ENCODE measurements at regions not wholly inside any gene's neighbourhood (a gene's known extent, or its start where the extent isn't known, plus 50 kb on each side); places are given as distances from the start of the nearest gene placed in this dataset.

DNA sequence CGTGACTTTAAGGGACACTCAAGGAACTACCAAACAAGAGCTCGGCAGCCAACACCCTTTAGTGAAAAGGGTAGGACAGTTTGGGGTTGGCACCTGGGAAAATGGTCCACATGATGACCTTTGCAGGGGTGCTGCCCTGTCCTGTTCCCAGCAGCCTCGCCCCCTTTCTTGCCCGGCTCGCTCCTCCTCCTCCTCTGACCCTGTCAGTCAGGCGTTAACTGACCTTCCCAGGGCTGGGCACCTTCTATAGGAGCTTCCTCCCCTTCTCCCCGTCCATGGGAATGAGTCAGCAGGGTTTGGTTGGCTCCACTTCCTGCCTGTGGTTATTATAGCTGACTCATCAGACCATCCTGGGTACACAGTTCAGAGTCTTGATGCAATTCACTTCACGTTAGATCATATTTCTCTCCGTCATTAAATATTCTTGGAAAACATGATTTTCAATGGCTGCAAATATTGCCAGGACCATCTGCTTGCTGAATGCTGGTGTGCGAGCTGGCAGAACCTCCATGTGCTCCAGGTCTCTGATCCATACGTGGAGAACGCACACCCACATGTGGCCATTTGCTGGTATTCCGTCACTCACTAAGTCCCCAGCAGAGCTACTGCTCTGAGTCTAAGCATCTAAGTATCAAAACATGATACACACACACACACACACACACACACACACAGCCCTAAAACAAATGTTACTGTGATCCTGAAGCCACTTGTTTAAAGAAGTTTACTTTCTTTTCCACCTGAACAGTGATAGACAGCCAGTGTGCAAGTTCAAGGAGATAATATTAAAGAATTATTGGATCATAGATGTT is 185.0 kb downstream of the ANAPC1 start:
- peak overlapping the region; percentile 95 for H3K27ac Mint-ChIP-seq (ENCODE audit: unreplicated experiment)
- intact Hi-C loops (cut with micrococcal nuclease; ENCODE audit: unreplicated experiment) = no loop called here

DNA sequence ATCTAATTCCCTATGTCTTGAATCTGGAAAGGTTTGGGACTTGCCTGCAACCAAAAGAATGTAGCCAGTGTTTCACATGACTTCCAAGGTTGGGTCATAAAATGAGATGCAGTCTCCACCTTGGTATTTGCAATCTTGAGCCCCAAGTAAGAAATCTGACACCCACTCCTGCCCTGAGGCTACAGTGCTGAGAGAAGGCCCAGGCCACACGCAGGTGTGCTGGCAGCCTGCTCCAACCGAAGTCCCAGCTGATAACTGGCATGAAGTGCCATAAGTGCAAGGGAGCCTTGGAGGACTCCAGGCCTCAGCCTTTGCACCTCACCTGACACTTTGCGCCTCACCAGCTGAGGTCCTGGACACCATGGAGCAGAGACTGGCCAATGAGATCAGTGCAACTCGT is 182.7 kb downstream of the ANAPC1 start:
- no TSS peak for BruUV-seq (replicated peaks)
- Mint-ChIP-seq H3K27ac (ENCODE audit: unreplicated experiment) (peak overlapping the region; percentile 82), H3K4me1 (ENCODE audit: low read depth, unreplicated experiment) (peaks cover 58% of the 10 kb centered on the region), H3K9me3 (ENCODE audit: low read depth, unreplicated experiment) (no peaks in the 10 kb centered on the region), H3K27me3 (ENCODE audit: unreplicated experiment) (no peaks in the 10 kb centered on the region), H3K36me3 (ENCODE audit: insufficient read depth, unreplicated experiment) (peaks cover 16% of the 10 kb centered on the region), H3K4me3 (ENCODE audit: low read depth, unreplicated experiment) (no peak overlapping the region)
- CTCF ChIA-PET = no interaction called here
- TF ChIP-seq, protein P1, sequence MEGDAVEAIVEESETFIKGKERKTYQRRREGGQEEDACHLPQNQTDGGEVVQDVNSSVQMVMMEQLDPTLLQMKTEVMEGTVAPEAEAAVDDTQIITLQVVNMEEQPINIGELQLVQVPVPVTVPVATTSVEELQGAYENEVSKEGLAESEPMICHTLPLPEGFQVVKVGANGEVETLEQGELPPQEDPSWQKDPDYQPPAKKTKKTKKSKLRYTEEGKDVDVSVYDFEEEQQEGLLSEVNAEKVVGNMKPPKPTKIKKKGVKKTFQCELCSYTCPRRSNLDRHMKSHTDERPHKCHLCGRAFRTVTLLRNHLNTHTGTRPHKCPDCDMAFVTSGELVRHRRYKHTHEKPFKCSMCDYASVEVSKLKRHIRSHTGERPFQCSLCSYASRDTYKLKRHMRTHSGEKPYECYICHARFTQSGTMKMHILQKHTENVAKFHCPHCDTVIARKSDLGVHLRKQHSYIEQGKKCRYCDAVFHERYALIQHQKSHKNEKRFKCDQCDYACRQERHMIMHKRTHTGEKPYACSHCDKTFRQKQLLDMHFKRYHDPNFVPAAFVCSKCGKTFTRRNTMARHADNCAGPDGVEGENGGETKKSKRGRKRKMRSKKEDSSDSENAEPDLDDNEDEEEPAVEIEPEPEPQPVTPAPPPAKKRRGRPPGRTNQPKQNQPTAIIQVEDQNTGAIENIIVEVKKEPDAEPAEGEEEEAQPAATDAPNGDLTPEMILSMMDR (IDR thresholded peaks at IDR 0.05; ENCODE audit: unreplicated experiment) = no peak
- peak; percentile 37 for DNase-seq
- intact Hi-C loops (cut with micrococcal nuclease; ENCODE audit: unreplicated experiment) = loop anchor here (5.0 kb wide), 1 partner anchor 584 kb away; no protein-coding TSS in a partner anchor

More for the DNA sequence above, 185.0 kb downstream of the ANAPC1 start:
- peak; percentile 85 for DNase-seq
- CTCF ChIA-PET = interaction anchor here (1.1 to 2.5 kb wide), 6 partner anchors 8 to 81 kb away, joined by 3 to 16 read pairs (median 4); no protein-coding TSS in a partner anchor
- Mint-ChIP-seq H3K36me3 (ENCODE audit: insufficient read depth, unreplicated experiment) (peaks cover 16% of the 10 kb centered on the region), H3K9me3 (ENCODE audit: low read depth, unreplicated experiment) (peaks cover 3% of the 10 kb centered on the region), H3K27me3 (ENCODE audit: unreplicated experiment) (no peaks in the 10 kb centered on the region), H3K4me3 (ENCODE audit: low read depth, unreplicated experiment) (peak overlapping the region; percentile 54), H3K4me1 (ENCODE audit: low read depth, unreplicated experiment) (peaks cover 45% of the 10 kb centered on the region)
- BruUV-seq (replicated peaks) = no TSS peak
- TF ChIP-seq, protein P1 (IDR thresholded peaks at IDR 0.05; ENCODE audit: unreplicated experiment) = no peak

DNA sequence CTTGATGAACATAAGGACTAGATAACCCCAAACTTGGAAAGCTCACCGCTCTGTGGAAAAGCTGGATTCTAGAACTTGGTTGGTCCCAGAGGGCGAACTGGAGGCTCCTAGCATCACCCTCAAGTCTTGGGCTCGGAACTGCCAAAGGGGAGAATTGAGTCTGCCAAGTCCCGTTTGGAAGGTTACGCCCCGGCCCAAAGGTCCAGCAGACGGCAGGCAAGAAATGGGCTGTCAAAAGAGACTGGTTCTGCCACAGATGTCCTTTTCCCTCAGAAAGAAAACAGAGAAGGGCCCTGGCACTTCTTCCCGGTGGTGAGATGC is 182.2 kb downstream of the ANAPC1 start:
- TF ChIP-seq, protein P1 (IDR thresholded peaks at IDR 0.05; ENCODE audit: unreplicated experiment) = no peak
- CTCF ChIA-PET = no interaction called here
- peaks cover 63% of the 10 kb centered on the region for H3K4me1 Mint-ChIP-seq (ENCODE audit: low read depth, unreplicated experiment)
- no peak overlapping the region for H3K4me3 Mint-ChIP-seq (ENCODE audit: low read depth, unreplicated experiment)
- H3K27me3 Mint-ChIP-seq (ENCODE audit: unreplicated experiment) = no peaks in the 10 kb centered on the region
- no peak for DNase-seq
- BruUV-seq (replicated peaks) = no TSS peak
- intact Hi-C loops (cut with micrococcal nuclease; ENCODE audit: unreplicated experiment) = loop anchor here (5.0 kb wide), 1 partner anchor 584 kb away; no protein-coding TSS in a partner anchor
- no peaks in the 10 kb centered on the region for H3K9me3 Mint-ChIP-seq (ENCODE audit: low read depth, unreplicated experiment)
- peaks cover 16% of the 10 kb centered on the region for H3K36me3 Mint-ChIP-seq (ENCODE audit: insufficient read depth, unreplicated experiment)
- peak overlapping the region; percentile 82 for H3K27ac Mint-ChIP-seq (ENCODE audit: unreplicated experiment)

DNA sequence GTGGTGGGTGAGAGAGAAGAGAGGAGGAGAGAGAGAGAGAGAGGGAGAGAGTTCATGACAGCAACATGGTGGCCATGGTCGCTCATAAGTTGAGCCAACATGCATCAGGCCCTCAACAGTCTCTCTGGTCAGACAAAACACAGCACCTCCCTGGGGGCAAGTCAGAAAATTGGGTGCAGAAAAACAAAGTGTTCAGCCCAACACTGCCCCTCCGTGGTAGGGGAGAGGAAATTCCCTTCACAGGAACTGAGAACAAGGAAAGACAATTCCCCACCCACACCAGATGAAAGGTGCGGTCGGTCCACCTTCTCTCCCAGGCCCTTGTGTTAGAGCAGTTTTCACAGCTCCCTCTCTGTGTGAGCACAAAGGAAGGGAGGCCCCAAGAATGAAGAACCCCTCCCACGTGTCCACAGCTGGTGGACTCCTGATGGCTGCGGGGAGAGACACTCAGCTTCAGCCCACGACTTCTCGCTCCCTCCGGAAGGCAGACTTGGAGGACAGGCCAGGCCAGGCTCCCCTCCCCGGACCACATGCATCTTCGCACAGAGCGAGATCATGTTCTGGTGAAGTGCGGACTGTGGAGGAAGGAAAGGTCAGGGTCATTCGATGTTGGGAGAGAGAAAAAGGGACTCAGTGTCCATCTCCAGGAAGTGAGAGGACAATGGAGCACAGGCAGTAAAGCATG is 181.7 kb downstream of the ANAPC1 start:
- Mint-ChIP-seq H3K36me3 (ENCODE audit: insufficient read depth, unreplicated experiment) (peaks cover 16% of the 10 kb centered on the region), H3K27me3 (ENCODE audit: unreplicated experiment) (no peaks in the 10 kb centered on the region), H3K4me1 (ENCODE audit: low read depth, unreplicated experiment) (peaks cover 67% of the 10 kb centered on the region), H3K27ac (ENCODE audit: unreplicated experiment) (peak overlapping the region; percentile 82), H3K9me3 (ENCODE audit: low read depth, unreplicated experiment) (no peaks in the 10 kb centered on the region), H3K4me3 (ENCODE audit: low read depth, unreplicated experiment) (no peak overlapping the region)
- DNase-seq = peak; percentile 76
- intact Hi-C loops (cut with micrococcal nuclease; ENCODE audit: unreplicated experiment) = loop anchor here (5.0 kb wide), 1 partner anchor 585 kb away; no protein-coding TSS in a partner anchor
- TF ChIP-seq, protein P1 (IDR thresholded peaks at IDR 0.05; ENCODE audit: unreplicated experiment) = peak; percentile 52
- TSS peak; percentile 48 for BruUV-seq (replicated peaks)
- CTCF ChIA-PET = interaction anchor here (1.2 kb wide), 1 partner anchor 31 kb away, joined by 4 read pairs; no protein-coding TSS in a partner anchor
